NCI-H82 treated with DMSO at 0.1 percent for 48 hours (cell line): ENCODE measurements at regions not wholly inside any gene's neighbourhood (a gene's known extent, or its start where the extent isn't known, plus 50 kb on each side); places are given as distances from the start of the nearest gene placed in this dataset.
A peak's percentile ranks its signal among the peaks of the same experiment; 100 is the strongest.
"Not testable (repeated sequence)": the region's sequence is repeated elsewhere in the genome, so short reads cannot be mapped to it uniquely, and the experiment has no call there.

Experiments used
- DNase-seq: peaks from one replicate; lab custom pipeline; 2025; ENCODE audit not compliant: unreplicated experiment; lab: John Stamatoyannopoulos, UW

DNA sequence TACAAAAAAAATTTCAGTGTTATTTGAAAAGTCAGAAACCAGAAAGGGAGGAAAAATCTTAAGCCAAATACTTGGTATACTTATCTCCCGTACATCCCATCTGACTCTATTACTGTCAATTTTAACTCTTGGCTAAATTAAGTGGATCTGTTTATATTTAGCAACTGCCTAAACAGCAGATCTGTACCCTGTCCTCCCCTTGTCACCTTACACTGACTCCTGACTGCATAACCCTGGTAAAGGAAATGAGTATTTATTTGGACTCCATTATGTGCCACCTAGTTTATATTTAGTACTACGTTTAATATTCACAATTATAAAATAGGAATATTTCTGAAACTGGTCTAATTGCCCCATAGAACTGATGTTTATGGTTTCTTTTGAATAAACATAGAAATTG lies 730.2 kb upstream of the GJE1 start:
- DNase-seq, result no peak

DNA sequence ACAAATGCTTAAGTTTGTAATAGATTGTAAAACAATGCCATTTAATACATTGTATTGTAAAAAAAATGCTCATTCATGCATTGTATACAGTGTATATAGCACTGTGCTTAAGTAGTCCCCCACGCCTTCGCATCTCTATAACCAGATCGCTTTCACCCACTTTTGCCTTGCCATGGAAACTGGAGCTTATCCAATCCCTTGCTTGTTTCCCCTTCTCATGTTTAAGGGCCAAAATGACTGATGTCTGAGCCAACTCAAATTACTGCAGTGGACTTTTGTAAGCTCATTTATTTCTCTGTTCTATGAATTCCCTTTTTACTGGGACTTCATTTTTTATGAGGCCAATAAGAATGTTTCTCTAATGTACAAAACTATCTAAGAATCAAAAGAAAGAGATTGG lies 730.9 kb upstream of the GJE1 start:
- DNase-seq, result no peak

DNA sequence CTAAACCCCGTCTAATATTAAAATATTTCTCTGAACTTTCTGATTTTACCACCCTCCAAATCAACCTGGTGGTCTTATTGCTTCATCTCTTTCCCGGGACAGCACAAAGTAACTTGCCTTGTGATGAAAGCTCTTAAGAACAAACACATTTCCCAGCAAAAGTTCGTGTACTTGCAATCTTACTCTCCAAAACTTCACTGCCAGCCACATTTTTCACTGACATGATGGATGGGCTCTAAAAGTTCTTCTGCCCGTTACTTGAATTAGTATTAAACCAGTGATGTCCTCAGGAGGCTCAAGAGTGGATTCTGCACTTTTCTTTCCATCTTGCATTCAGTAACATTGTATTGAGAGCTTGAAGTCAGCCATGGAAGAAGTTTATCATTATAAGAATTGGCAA lies 731.6 kb upstream of the GJE1 start:
- DNase-seq, result no peak

DNA sequence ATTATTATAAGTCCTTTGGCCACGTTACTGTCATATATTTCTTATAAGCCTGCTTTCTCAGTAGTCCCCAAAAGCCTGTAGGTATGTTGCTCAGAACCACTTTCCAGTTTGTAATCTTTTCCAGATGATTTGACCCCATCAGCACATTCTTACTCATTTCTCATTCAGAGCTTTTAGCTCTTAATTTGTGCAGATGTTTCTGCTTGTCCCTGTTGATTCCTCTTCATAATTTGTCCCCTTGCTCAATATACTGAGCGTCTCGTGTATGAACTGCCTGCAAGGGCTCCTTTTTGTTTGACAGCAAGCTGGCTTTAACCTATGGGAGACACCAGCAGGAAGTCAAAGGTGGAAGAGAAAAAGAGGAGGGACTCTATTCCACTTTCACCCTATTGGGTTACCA lies 733.8 kb upstream of the GJE1 start:
- no peak for DNase-seq

DNA sequence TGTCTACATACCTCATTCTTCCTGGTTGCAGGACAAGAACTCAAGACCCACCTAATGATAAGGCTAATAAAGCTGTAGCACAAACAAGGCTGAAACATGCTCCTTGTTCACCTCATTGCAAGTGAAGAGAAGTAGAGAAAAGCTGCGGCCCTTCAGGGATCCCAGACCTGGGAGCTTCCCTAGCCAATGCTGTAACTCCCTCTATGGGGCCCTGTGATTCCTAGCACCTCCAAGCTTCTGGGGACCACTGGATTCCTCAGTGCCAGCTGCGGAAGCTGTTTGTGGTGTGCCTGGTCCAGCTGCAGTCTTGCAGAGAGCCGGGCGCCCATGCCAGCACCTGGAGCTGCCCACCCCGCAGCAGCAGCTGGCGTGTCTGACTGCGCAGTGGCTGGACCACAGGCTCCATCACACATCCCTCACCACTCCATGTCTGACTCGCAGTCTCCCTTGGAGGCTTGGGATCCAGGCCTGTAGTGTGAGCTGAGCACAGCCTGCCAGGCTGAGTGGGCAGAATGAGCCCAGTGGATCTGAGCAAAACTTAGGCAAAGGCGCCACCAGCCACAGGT lies 737.2 kb upstream of the GJE1 start:
- no peak for DNase-seq

DNA sequence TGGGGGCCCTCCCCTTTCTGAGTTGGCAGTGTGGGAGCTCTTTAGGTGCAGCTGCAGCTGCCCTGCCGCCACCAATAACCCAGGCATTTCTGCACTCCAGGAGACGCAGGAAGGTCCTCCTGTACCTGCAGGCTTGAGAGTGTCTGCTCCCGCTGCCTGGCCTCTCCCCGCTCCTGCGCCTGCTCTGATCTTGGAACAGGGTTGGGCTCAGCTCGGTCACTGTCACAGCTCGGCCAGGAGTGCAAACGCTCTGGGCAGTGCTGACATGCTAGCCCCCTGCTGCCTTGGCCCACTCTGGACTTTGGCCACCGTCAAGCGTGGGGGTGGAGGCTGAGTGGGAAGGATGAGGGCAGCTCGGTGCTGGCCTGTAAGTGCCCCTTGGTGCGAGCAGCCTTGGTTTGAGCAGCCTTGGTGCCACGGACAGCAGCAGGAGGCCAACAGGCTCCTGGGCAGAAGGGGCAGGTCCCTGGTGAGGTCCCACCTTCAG lies 738.1 kb upstream of the GJE1 start:
- no peak for DNase-seq

DNA sequence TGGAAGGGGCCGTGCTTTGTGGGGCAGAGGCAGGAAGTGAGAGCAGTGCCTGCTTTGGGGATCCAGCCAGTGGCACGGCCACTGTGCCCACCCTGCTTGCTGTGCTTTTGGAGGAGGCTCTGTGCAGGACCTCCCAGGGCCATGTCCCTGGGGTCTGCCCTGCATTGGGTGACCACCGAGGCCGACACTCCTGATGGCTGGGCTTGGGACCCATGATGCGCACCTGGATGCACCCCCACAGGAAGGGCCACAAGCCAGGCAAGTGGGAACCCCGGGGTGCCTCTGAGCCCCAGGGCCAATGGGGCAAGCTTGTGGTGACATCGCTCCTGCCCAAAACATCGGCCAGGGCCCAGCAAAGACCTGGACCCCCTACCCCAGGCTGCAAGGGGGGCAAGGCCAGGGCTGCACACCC lies 738.6 kb upstream of the GJE1 start:
- DNase-seq, result no peak

DNA sequence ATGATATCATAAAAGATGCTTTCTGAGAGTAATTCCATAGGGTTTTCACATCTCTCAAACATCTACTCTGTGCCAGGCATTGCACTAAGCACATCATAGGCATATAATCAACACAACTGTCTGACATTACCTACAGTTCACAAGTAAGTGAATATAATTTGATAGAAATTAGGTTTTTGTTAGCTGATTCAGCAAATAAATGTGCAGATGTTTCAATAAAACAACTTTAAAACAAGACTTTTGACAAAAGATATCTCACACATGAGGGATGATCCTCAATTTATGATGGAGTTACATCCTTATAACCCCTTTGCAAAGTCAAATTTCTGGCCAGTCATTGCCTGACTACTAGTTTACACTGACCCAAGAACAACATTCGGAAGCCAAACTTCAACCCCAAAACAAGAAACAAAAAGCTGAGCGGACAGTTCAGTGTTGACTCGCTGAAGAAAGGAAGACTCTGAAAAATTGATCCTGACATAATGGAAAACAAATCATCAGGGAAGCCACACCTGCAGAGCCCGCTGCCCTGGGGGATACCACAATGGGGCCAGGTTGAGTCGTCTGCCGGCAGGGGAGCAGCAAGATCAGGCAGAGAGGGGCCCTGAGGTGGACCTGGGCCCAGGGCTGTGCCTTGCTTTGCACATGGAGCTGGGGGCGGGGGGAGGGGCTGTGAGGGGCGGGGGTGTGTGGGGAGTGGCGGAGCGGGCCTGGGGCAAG lies 739.2 kb upstream of the GJE1 start:
- no peak for DNase-seq

DNA sequence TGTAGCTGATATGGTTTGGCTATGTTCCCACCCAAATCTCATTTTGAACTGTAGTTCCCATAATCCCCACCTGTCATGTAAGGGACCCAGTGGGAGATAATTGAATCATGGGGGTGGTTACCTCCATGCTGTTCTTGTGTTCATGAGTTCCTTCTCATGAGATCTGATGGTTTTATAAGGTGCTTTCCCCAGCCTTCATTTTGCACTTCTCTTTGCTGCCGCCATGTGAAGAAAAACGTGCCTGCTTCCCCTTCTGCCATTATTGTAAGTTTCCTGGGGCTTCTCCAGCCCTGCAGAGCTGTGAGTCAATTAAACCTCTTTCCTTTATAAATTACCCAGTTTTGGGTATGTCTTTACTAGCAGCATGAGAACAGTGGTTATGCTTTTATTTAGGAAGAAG lies 741.6 kb upstream of the GJE1 start:
- peak; percentile 40 for DNase-seq

DNA sequence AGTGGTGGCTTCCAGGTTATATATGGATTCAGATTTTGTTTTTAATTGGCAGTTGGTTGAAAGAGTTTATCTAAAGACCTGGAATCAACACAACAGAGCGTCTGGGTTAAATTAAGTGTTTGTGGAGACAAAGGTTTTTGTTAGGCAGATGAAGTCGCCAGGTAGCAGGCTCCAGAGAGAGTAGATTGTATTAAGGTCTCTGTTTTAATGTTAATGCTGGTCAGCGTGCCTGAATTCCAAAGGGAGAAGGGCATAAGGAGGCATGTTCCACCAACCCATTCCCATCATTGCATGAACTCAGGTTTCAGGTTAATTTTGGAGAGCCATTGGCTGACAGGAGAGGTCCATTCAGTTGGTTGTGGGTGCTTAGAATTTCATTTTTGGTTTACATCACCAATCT lies 744.1 kb upstream of the GJE1 start:
- no peak for DNase-seq

DNA sequence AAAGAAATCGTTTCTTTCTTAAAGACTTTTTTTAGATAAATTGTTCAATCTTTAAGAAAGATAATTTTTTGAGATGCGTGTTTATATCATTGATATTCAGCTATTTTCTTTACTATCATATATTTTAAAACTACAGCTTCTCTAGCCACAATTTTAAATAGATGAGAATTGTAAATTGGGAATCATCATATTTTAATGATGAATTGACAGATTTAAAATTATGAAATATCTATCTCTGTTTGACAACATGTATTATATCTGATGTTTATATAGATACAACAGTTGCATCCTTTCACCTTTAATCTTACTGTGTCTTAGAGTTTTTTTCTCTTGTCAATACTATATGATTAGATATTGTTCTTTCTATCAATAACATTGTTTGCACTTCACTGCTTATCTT lies 762.3 kb upstream of the GJE1 start:
- DNase-seq, result no peak

DNA sequence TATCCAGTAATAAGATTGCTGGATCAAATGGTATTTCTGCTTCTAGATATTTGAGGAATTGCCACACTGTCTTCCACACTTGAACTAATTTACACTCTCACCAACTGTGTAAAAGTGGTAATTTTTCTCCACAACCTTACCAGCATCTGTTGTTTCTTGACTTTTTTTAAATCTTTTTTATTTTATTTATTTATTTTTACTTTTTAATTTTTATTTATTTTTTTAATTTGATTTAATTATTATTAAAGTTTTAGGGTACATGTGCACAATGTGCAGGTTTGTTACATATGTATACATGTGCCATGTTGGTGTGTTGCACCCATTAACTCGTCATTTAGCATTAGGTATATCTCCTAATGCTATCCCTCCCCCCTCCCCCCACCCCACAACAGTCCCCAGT lies 765.9 kb upstream of the GJE1 start:
- DNase-seq, result not testable (repeated sequence)

DNA sequence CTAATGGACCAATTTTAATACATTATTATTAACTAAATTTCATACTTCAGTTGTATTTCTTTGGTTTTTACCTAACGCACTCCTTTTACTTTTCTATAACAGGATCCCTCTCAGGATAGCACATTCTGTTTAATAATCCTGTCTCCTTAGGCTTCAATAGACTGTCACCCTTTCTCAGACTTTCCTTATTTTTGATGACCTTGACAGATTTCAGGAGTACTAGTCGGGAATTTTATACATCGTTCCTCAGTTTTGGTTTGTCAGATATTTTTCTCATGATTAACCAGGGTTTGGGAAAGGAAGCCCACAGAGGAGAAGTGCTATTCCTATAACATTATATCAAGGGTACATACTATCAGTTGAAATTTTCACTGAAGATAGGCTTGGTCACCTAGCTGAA lies 768.0 kb upstream of the GJE1 start:
- no peak for DNase-seq

DNA sequence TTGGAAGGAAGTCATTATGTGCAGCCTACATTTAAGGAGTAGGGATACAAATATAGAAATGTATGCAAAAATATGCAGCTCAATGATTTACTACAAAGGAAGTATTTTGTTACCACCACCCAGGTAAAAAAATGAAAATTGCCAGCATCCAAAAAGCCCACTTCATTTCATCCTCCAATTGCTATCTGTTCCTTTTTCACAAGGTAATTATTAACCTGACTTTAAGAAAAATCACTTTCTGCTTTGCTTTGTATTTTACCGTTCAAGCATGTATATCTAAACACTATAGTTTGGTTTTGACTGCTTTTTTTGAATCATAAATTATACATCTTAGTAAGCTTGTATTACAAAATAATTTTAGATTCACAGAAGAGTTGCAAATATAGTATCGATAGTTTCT lies 768.5 kb upstream of the GJE1 start:
- DNase-seq, result no peak

DNA sequence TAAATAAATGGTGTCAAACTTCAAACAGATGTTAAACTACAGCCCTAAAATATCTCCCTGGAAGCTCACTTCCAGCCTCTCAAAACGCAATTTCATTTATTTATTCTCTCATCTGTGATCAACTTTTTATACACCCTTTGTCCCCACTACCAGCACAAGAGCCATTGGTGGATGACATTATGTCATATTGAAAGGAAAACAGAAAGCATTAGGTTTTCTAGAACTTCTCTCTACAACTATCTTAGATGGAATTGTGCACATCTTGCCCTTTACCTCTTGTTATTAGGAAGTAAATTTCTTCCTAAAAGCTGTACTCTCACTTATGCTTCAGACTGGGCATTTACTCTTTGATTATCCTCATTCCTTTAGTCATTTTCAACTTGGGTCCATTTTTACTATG lies 771.2 kb upstream of the GJE1 start:
- DNase-seq, result no peak

DNA sequence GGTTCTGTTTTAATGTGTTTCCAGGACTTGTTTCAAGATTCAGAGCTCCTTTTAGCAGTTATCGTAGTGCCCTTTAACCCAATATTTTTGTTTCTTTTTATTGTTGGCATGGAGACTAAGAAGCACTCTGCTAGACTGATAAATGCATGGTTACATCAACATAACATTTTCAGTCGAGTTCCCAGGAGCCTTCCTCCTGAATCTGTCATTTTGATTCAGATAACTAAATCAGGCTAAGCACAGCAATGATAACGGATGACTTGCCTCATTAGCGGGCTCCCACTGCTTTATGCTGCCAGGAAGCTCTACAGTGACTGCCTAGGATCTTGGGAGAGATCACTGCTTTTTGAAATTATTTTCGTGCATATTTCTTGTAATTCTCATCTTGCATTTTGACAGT lies 772.8 kb upstream of the GJE1 start:
- DNase-seq, result no peak

DNA sequence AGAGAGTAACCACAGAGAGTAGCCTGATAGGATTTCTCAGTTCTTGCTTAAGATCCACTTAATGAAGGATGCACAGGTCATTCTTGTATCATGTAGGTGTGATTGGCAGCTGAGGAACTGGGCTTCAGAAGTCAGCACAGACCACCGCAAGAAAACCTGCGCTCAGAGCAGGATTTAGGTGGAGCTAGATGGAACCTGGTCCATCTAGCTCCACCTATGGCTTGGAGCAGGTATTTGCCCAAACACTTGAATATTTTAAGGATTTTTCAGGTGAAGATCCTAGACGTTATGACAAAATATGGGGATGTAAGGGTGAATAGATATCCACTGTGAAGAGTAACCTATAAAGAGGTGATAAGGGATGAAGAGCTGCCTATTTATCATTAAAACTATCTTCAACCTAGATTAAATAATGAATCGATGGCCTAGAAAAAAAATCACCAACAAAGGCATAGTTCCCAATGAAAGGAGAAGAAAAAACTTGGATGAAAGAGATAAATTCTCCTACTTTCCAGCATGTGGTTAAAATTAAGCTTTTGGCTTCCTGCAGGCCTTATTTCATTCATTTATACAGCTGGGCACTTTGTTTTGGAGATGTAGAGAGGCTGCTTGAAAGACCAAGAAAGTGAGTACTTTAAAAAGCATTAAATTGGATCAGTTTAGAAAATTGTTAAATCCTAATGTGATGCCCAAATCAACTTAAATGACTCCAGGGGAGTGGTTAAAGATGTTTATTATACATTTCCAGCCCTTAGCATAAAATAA lies 778.4 kb upstream of the GJE1 start:
- no peak for DNase-seq

DNA sequence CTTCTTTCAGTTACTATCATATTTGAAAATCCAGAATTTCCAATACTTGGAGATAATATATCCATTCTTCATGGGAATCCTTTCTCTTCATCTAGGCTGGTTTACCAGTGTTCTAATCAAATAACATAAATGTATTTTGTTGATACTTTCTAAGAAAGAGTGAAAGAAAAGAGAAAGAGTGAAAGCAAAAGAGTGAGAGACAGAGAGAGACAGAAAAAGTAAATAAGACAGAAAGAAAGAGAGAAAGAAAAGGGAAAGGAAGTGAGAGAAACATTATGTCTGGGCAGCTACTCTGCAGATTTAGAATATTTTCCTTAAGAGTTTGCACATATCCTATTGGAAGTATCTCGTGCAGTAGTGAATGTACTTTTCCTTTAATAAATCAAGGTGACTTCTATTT lies 781.0 kb upstream of the GJE1 start:
- no peak for DNase-seq

DNA sequence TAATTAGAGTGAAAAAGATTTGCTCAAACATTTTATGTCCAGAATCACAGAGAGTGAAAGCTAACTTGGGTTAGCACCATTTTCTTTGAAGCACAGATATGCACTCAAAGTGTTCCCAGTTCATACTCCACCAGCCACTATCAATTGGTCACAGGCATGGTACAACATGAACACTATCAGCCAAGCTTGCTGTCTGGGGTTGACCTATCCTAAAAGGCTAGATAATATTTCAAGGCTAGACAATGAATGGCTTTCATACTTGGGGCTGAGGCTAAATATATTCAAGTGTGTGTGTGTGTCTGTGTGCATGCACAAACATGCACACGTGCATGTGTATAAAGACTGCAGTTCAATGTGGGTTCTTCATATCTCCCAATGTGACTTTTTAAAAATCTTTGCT lies 783.0 kb upstream of the GJE1 start:
- DNase-seq, result no peak

DNA sequence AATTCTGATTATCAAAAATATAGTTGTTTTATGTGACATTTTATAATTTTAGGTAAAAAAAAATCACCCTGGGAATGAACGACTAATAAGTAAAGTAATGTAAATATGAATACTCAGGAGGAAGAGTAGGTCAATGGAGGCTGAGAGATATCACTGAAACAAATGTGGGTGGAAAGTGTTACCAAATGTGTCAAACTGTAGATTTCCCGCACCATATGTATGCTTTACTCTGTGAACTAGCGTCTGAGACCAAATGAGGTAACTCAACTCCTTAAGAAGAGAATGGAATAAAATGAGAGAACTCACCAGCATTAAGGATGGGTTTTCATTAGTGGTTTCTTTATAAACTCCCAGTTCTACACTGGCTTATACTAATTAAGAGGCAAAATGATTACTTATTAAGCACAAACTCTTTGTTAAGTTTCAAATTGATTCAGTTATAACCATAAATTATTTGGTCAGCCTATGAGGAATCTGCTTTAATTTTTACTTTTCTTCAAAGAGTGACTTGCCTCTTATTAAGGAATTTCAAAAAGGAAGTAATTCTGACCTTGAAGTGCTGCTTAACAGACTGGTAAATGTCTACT lies 784.7 kb upstream of the GJE1 start:
- DNase-seq, result no peak

DNA sequence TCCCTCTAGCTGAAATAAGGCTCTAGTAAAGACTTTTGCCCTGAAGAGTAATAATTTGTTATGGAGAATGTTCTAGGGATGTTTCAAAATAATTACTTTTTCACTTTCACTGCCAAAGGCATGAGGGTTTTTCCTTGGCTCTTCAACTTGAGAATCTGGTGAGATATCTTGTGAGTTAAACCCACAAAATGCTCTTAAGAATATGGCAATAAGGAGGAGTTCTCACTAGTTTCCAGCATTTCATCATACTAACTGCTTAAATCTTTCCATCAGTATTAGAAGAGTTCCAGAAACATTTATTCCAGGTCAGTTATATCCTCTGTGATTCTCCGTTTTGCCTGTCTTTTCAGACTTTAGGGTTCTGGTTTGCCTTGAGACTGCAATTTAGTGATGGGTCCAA lies 785.6 kb upstream of the GJE1 start:
- no peak for DNase-seq

DNA sequence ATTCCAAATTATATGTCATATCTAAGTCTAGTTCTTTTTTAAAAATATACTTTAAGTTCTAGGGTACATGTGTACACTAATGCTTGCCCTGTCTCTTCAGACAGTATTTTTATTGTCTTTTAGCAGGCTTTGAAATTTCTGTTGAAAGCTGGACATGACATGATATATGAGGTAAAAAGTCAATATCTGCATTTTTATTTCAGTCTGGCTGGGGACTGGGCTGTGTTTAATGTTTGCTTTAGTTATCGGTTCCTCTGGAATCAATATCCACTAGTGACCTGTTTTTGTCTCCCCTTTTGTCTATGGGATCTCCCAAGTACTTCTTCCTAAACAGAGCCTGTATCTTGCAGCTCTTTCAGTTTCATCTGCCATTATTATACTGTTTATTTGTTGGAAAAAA lies 786.2 kb upstream of the GJE1 start:
- no peak for DNase-seq
